ENCODE measurements at regions not wholly inside any gene's neighbourhood (a gene's known extent, or its start where the extent isn't known, plus 50 kb on each side); places are given as distances from the start of the nearest gene placed in this dataset.

GRCh38 chr13:91247768-91248167 is 99.7 kb upstream of the MIR17HG start (continued):
- TF ChIP-seq SMC3 (conservative IDR thresholded peaks at IDR 0.05; ENCODE audit: insufficient read depth, low read depth, low read length) (0 out of 2 replicates have a peak, but pooled peaks have one; percentile 11), ZBTB40 (IDR thresholded peaks at IDR 0.05) (no peak), ZBTB40 (CRISPR knock-in tag; IDR thresholded peaks at IDR 0.05) (0 out of 2 replicates have a peak, but pooled peaks have one; percentile 17)

Data from K562 (cell line).